ENCODE measurements at regions not wholly inside any gene's neighbourhood (a gene's known extent, or its start where the extent isn't known, plus 50 kb on each side); places are given as distances from the start of the nearest gene placed in this dataset.

DNA sequence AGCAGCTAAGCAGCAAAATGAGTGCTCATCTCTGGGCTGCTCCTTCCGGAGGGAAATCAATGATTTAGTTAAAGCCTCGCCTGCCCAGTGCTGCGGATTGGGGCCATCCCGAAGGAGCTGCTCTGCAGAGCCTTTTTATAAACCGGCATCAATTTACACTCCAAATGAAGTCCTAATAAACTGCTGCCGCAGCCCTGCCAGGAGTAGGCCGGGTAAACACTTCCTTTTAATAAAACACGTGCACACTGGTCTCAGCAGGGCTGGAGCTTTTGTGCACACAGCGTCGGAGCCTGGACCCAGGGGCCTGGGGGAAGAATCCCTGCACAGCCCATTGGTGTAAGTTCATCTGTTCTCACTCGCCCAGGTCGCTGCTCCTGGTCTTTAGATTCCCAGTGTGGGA lies 79.6 kb upstream of the HS3ST2 start:
- no peaks in the 10 kb centered on the region for H3K36me3 ChIP-seq (replicated peaks)
- H3K27ac ChIP-seq, result no peak overlapping the region
- H3K4me3 ChIP-seq (ENCODE audit: low read depth, low read length), result no peak overlapping the region
- H3K27me3 ChIP-seq (replicated peaks), result no peaks in the 10 kb centered on the region
- in situ Hi-C loops (cut with HindIII; ENCODE audit: low pct_ligation_motif_present, low sequenced_read_pairs), result no loop called here
- TF ChIP-seq, protein P1, sequence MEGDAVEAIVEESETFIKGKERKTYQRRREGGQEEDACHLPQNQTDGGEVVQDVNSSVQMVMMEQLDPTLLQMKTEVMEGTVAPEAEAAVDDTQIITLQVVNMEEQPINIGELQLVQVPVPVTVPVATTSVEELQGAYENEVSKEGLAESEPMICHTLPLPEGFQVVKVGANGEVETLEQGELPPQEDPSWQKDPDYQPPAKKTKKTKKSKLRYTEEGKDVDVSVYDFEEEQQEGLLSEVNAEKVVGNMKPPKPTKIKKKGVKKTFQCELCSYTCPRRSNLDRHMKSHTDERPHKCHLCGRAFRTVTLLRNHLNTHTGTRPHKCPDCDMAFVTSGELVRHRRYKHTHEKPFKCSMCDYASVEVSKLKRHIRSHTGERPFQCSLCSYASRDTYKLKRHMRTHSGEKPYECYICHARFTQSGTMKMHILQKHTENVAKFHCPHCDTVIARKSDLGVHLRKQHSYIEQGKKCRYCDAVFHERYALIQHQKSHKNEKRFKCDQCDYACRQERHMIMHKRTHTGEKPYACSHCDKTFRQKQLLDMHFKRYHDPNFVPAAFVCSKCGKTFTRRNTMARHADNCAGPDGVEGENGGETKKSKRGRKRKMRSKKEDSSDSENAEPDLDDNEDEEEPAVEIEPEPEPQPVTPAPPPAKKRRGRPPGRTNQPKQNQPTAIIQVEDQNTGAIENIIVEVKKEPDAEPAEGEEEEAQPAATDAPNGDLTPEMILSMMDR (IDR thresholded peaks at IDR 0.05; ENCODE audit: low read depth, low read length, missing control alignments), result no peak
- DNase-seq, result no peak

DNA sequence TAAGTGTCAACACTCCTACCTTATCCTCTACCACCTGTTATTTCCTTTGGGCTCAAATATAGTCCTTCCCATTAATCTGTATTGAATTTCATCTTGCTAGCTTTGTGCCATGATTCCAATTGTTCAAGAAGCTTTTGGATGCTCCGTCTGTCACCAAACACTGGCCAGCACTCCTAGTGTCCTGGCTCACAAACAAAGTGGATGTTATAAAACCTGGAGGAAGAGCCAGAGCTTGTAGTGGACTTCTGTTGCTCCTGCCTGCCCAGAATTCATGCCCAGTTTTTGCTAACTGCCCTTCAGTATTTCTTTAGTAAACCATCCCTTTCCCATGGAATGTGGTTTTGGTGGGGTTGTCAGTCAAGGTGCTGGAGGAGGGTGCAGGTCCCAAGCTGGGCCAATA lies 77.2 kb upstream of the HS3ST2 start:
- Histone ChIP-seq H3K27ac (no peak overlapping the region), H3K4me3 (ENCODE audit: low read depth, low read length) (no peak overlapping the region), H3K36me3 (replicated peaks) (no peaks in the 10 kb centered on the region), H3K27me3 (replicated peaks) (no peaks in the 10 kb centered on the region)
- in situ Hi-C loops (cut with HindIII; ENCODE audit: low pct_ligation_motif_present, low sequenced_read_pairs), result no loop called here
- TF ChIP-seq, protein P1 (IDR thresholded peaks at IDR 0.05; ENCODE audit: low read depth, low read length, missing control alignments), result no peak
- no peak for DNase-seq

DNA sequence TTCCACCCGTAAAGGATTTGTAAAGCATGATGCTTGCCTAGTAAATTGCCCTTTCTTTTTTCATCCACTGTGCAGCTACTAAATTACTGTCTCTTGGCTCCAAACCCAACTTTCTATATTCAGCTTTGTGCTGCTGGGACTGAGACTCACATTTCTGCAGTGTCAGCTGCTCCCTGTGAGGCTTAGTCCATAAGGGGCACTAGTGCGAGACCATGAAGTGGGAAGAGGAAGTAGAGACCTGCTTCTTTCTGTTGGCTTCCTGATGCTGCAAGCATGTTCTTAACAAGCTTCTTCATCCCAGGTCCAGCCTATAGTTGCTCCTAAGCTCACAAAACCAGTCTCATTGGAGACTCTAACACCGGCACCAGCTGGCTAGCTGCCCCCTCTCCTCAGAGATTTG lies 74.9 kb upstream of the HS3ST2 start:
- TF ChIP-seq, protein P1 (IDR thresholded peaks at IDR 0.05; ENCODE audit: low read depth, low read length, missing control alignments), result no peak
- DNase-seq, result no peak
- Histone ChIP-seq H3K27ac (no peak overlapping the region), H3K4me3 (ENCODE audit: low read depth, low read length) (no peak overlapping the region), H3K27me3 (replicated peaks) (no peaks in the 10 kb centered on the region), H3K36me3 (replicated peaks) (no peaks in the 10 kb centered on the region)
- in situ Hi-C loops (cut with HindIII; ENCODE audit: low pct_ligation_motif_present, low sequenced_read_pairs), result no loop called here

DNA sequence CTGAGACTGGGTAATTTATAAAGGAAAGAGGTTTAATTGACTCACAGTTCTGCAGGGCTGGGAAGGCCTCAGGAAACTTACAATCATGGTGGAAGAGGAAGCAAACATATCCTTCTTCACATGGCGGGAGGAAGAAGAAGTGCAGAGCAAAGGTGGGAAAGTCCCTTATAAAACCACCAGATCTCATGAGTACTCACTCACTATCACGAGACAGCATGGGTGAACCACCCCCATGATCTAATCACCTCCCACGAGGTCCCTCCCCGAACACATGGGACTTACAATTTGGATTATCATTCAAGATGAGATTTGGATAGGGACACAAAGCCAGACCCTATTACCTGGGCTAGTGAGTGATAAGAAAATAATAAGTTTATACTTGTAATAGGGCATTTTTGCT lies 70.6 kb upstream of the HS3ST2 start:
- Histone ChIP-seq H3K4me3 (ENCODE audit: low read depth, low read length) (no peak overlapping the region), H3K36me3 (replicated peaks) (no peaks in the 10 kb centered on the region), H3K27me3 (replicated peaks) (no peaks in the 10 kb centered on the region), H3K27ac (no peak overlapping the region)
- TF ChIP-seq, protein P1 (IDR thresholded peaks at IDR 0.05; ENCODE audit: low read depth, low read length, missing control alignments), result no peak
- in situ Hi-C loops (cut with HindIII; ENCODE audit: low pct_ligation_motif_present, low sequenced_read_pairs), result no loop called here
- no peak for DNase-seq

DNA sequence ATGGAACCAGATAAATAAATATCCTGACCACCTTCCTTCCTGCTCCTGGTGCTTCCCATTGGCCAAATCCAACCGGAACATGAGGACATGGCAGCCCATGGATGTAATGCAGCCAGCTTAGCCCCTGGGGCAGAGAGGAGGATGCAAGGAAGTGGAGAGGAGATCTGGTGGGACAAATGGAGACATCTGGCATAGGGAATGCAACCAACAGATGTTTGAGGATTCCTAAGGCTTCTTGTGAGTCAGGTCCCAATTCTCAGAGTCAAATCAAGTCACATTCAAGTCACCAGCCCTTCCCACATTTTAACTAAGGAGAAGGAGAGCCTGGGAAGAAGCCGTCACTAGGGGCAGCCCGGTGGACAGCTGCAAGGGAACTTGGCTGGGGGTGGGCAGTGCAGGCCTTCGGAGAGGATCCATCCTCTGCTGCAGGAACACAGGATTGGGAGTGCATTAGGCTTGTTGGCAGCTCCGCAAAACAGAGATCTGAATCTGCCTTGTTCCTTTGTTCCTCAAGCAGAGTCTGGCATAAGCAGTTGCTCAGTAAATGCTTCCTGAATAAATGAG lies 62.8 kb upstream of the HS3ST2 start:
- H3K27ac ChIP-seq, result no peak overlapping the region
- H3K4me3 ChIP-seq (ENCODE audit: low read depth, low read length), result no peak overlapping the region
- in situ Hi-C loops (cut with HindIII; ENCODE audit: low pct_ligation_motif_present, low sequenced_read_pairs), result no loop called here
- no peaks in the 10 kb centered on the region for H3K27me3 ChIP-seq (replicated peaks)
- TF ChIP-seq, protein P1 (IDR thresholded peaks at IDR 0.05; ENCODE audit: low read depth, low read length, missing control alignments), result no peak
- H3K36me3 ChIP-seq (replicated peaks), result no peaks in the 10 kb centered on the region
- DNase-seq, result no peak

DNA sequence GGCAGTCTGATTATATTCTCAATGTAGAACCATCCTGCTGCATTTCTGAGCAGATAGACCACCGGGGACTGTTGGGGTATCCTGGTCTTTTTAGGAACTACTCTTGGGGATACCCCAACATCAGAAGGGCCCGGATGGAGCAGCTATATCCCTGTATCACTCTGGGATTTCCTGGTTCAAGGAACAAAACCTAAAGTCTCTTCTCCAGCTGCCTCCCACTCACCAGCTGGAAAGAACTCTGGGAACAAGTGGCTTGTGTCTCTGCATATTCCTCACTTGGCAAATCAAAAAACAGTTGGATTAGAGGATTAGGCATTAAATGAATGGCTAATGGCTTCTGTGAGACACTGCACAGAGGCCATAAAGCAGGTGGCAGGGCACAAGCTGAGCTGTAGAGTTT lies 62.3 kb upstream of the HS3ST2 start:
- DNase-seq, result no peak
- no peaks in the 10 kb centered on the region for H3K27me3 ChIP-seq (replicated peaks)
- TF ChIP-seq, protein P1 (IDR thresholded peaks at IDR 0.05; ENCODE audit: low read depth, low read length, missing control alignments), result no peak
- in situ Hi-C loops (cut with HindIII; ENCODE audit: low pct_ligation_motif_present, low sequenced_read_pairs), result no loop called here
- H3K27ac ChIP-seq, result no peak overlapping the region
- H3K4me3 ChIP-seq (ENCODE audit: low read depth, low read length), result no peak overlapping the region
- no peaks in the 10 kb centered on the region for H3K36me3 ChIP-seq (replicated peaks)
